Thyroid gland (tissue), 4 donors: ENCODE measurements at regions not wholly inside any gene's neighbourhood (a gene's known extent, or its start where the extent isn't known, plus 50 kb on each side); places are given as distances from the start of the nearest gene placed in this dataset.

Source experiments
- DNase-seq, 2 donors: peaks; one replicate each; pipeline ENCODE4 v3.0.0-alpha.2; 2019
- H3K27ac ChIP-seq, 3 donors: fragments of 200-600 bp; sonication (generic); 1 replicate in 2 of 3; 2 replicates in 1 of 3; pipeline ENCODE4 v1.5.1; 2016 to 2019; ENCODE audit warnings: mild to moderate bottlenecking in 1 of 3, moderate library complexity in 1 of 3
- H3K27me3 ChIP-seq: fragments of 200-600 bp; sonication (generic); one replicate; pipeline ENCODE4 v1.5.1; 2019
- H3K36me3 ChIP-seq, 2 donors: fragments of 200-600 bp; sonication (generic); one replicate each; pipeline ENCODE4 v1.5.1; 2016 to 2019
- H3K4me1 ChIP-seq, 2 donors: fragments of 200-600 bp; sonication (generic); one replicate each; pipeline ENCODE4 v1.5.1; 2017 to 2019
- H3K4me3 ChIP-seq, 3 donors: fragments of 200-600 bp; sonication (generic); replicated peaks in 1 of 3; 1 replicate in 2 of 3; 2 replicates in 1 of 3; pipeline ENCODE4 v1.5.1; 2016; ENCODE audit warnings: mild to moderate bottlenecking in 1 of 3
- H3K9me3 ChIP-seq: fragments of 200-600 bp; sonication (generic); one replicate; pipeline ENCODE4 v1.5.1; 2017
- CTCF ChIP-seq, 6 experiments: fragments of 200-600 bp in 3 of 6; fragments of 450-650 bp in 3 of 6; sonication (generic) in 3 of 6; IDR thresholded peaks; one replicate each; pipeline ENCODE4 v1.5.1; 2016 to 2019; ENCODE audit warnings: antibody characterized with exemption in 6 of 6, mild to moderate bottlenecking in 2 of 6, inconsistent platforms in 1 of 6, moderate library complexity in 1 of 6
- POLR2A ChIP-seq, 2 donors: fragments of 450-650 bp; IDR thresholded peaks; one replicate each; pipeline ENCODE4 v1.6.1; 2017; ENCODE audit warnings: antibody characterized with exemption in 2 of 2, mild to moderate bottlenecking in 2 of 2, moderate library complexity in 1 of 2
- WGBS, 2 donors: methylation state at CpG; one replicate each; pipeline ENCODE4 v1.1.5; 2017; 5-methylcytosine and 5-hydroxymethylcytosine counted together
- intact Hi-C: fragments of 100-400 bp; cut with DNase I; formaldehyde crosslinking; loops from one replicate; pipeline ENCODE4 v1.15.1; 2023

GRCh38 chr2:217228732-217229131 lies 368.9 kb upstream of the TNP1 start:
- Histone ChIP-seq H3K4me3 (no peak overlapping the region), H3K36me3 (no peaks in the 10 kb centered on the region), H3K4me1 (peaks cover 0 to 6% of the 10 kb centered on the region in 2 donors), H3K9me3 (no peaks in the 10 kb centered on the region), H3K27ac (no peak overlapping the region), H3K27me3 (no peaks in the 10 kb centered on the region)
- no peak for DNase-seq
- TF ChIP-seq CTCF (IDR thresholded peaks at IDR 0.05) (no peak), POLR2A (IDR thresholded peaks at IDR 0.05) (no peak)
- intact Hi-C loops: no loop called here
- 85 to 95% methylated on average over 1 of the region's 1 CpG for WGBS, 2 donors

- DNase-seq: no peak
- H3K4me3 ChIP-seq: no peak overlapping the region
- no peaks in the 10 kb centered on the region for H3K27me3 ChIP-seq
- peaks cover 0 to 6% of the 10 kb centered on the region in 2 donors for H3K4me1 ChIP-seq
- no peak overlapping the region for H3K27ac ChIP-seq
- no peaks in the 10 kb centered on the region for H3K9me3 ChIP-seq
- TF ChIP-seq POLR2A (IDR thresholded peaks at IDR 0.05): no peak
- TF ChIP-seq CTCF (IDR thresholded peaks at IDR 0.05): no peak
- H3K36me3 ChIP-seq: no peaks in the 10 kb centered on the region
- intact Hi-C loops: no loop called here
- WGBS, 2 donors: 96 to 97% methylated on average over 5 of the region's 5 CpGs
These were observed 367.9 kb upstream of the TNP1 start for GRCh38 chr2:217227794-217228193.

- TF ChIP-seq POLR2A (IDR thresholded peaks at IDR 0.05): no peak
- no peak for TF ChIP-seq CTCF (IDR thresholded peaks at IDR 0.05)
- peaks cover 0 to 6% of the 10 kb centered on the region in 2 donors for H3K4me1 ChIP-seq
- 96 to 97% methylated on average over 1 of the region's 1 CpG for WGBS, 2 donors
- intact Hi-C loops: no loop called here
- no peaks in the 10 kb centered on the region for H3K36me3 ChIP-seq
- H3K9me3 ChIP-seq: no peaks in the 10 kb centered on the region
- DNase-seq: no peak
- no peak overlapping the region for H3K4me3 ChIP-seq
- H3K27me3 ChIP-seq: no peaks in the 10 kb centered on the region
- no peak overlapping the region for H3K27ac ChIP-seq
These were observed 365.7 kb upstream of the TNP1 start for GRCh38 chr2:217225596-217225995.

GRCh38 chr2:217223222-217223930 lies 363.5 kb upstream of the TNP1 start:
- no peaks in the 10 kb centered on the region for H3K9me3 ChIP-seq
- no peak overlapping the region for H3K4me3 ChIP-seq
- no peak overlapping the region for H3K27ac ChIP-seq
- 86% methylated on average over 8 of the region's 8 CpGs for WGBS, 2 donors
- H3K4me1 ChIP-seq: peaks cover 0 to 14% of the 10 kb centered on the region in 2 donors
- DNase-seq: no peak
- no peaks in the 10 kb centered on the region for H3K27me3 ChIP-seq
- no peak for TF ChIP-seq POLR2A (IDR thresholded peaks at IDR 0.05)
- TF ChIP-seq CTCF (IDR thresholded peaks at IDR 0.05): no peak
- H3K36me3 ChIP-seq: no peaks in the 10 kb centered on the region
- intact Hi-C loops: no loop called here

- WGBS, 2 donors: 85 to 94% methylated on average over 5 of the region's 5 CpGs
- TF ChIP-seq CTCF (IDR thresholded peaks at IDR 0.05): no peak
- TF ChIP-seq POLR2A (IDR thresholded peaks at IDR 0.05): no peak
- intact Hi-C loops: no loop called here
- Histone ChIP-seq H3K27ac (no peak overlapping the region), H3K27me3 (no peaks in the 10 kb centered on the region), H3K36me3 (no peaks in the 10 kb centered on the region), H3K4me3 (no peak overlapping the region), H3K9me3 (no peaks in the 10 kb centered on the region), H3K4me1 (peaks cover 0 to 14% of the 10 kb centered on the region in 2 donors)
- DNase-seq: no peak
These were observed 362.5 kb upstream of the TNP1 start for GRCh38 chr2:217222309-217222910.
